Amygdala (tissue), 56 donors: ENCODE measurements at regions not wholly inside any gene's neighbourhood (a gene's known extent, or its start where the extent isn't known, plus 50 kb on each side); places are given as distances from the start of the nearest gene placed in this dataset.
"Not testable (repeated sequence)": the region's sequence is repeated elsewhere in the genome, so short reads cannot be mapped to it uniquely, and the experiment has no call there.

Source experiments
- DNase-seq, 56 donors: peaks; one replicate each; lab custom pipeline; 2025; lab: John Stamatoyannopoulos, UW

DNA sequence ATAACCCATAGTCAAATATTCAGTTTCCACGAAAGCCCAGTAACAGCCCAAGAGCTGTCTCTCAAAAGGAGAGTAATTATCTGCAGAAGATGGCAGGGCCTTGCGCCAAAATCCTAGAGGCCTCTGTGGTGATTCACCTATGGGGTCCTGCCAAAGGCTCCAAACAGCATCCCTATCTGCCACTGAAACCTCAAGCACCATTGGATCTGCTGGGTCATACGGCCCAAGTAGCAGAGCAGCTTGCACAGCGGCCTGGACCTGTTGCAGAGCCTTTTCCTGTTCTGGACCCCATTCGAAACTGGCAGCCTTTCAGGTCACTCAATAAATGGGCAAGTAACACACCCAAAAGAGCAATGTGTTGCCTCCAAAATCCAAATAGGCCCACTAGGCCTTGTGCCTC lies 183.2 kb upstream of the IPO5 start:
- DNase-seq = not testable (repeated sequence)

DNA sequence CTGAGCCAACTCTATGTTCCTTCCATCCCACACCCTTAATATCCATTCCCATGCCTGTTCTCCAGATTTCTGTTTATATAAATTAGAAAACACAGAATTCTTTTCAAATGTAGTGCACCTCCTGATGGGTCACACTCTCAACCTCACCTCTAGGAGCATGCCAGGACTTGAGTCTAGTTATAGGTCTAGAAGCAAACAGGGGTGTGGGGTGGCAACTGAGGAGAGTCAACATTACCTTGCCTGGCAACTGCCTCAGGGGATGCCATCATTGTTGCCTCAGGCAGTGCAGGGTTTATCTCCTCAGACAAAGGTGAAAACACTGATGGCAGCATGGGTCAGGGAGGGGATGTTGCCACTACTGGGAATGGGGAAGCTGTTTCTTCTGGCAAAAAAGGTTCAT lies 181.0 kb upstream of the IPO5 start:
- not testable (repeated sequence) for DNase-seq

DNA sequence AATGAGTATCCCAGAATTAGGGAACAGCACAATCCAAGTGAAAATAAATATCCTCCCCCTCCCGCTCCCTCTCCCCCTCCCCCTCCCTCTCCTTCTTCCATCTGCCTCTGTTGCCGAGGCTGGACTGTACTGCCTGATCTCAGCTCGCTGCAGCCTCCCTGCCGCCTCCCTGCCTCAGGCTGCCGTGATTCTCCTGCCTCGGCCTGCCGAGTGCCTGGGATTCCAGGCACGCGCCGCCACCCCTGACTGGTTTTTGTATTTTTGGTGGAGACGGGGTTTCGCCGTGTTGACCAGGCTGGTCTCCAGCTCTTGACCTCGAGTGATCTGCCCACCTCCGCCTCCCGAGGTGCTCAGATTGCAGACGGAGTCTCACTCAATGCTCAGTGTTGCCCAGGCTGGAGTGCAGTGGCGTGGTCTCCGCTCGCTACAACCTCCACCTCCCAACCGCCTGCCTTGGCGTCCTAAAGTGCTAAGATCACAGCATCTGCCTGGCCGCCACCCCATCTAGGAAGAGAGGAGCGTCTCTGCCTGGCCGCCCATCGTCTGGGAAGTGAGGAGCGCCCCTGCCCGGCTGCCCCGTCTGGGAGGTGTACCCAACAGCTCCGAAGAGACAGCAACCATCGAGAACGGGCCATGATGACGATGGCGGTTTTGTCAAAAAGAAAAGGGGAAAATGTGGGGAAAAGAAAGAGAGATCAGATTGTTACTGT lies 178.9 kb upstream of the IPO5 start:
- not testable (repeated sequence) for DNase-seq

DNA sequence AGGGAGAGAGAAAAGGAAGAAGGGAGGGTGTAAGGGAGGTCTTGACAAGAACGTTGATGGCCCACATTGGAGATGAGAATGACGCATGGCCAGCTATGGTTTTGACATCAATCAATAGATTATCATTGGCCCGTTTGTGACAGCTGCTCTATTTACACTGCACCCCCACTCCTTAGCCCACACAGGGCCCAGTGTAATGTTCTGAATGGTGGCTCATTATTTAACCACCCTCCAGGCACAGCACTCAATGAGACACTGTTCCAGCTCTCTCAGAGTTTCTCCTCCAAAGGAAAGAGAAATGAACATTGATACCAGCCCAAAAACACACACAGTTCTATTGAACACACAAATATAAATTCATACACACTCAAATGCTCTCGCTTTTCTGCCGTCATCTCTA lies 173.0 kb upstream of the IPO5 start:
- peak in 26 of 56 donors; percentile 1 to 57 (median 12) for DNase-seq

DNA sequence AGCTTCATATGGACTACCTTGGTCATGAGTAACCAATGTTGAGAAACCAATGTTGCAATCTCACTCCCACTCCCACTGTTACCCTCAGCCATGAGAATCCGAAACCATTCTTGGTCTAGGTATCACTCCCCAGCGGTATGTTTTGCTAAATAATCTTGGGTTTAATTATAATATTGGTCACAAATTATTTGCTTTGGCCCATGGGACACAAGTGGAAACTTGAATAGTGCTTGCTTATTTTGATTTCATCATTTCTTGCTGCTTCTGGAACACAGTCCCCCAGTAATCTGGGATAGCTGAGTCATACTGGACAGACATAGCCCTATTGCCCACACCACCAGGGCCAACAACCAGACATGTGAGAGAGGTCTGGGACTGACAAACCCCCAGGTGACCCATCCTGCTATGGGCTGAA lies 171.6 kb upstream of the IPO5 start:
- no peak for DNase-seq

DNA sequence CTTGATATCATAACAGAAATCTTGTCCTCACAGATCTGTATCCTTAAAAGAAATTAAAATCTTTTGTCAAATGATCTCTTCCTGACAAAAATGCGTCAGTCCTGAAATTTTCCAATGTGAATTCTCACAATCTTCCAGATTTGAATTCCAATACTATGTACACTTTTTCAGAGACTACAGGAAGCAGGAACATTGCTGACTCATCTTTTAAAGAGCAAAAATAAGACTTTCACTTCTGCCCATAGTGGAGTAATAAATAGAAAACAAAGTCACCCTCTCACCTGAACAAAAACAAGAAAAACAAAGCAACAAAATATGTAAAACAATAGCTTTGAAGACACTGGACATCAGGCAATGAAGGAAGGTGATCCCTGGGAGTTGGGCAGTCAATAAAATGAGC lies 167.0 kb upstream of the IPO5 start:
- DNase-seq = no peak

DNA sequence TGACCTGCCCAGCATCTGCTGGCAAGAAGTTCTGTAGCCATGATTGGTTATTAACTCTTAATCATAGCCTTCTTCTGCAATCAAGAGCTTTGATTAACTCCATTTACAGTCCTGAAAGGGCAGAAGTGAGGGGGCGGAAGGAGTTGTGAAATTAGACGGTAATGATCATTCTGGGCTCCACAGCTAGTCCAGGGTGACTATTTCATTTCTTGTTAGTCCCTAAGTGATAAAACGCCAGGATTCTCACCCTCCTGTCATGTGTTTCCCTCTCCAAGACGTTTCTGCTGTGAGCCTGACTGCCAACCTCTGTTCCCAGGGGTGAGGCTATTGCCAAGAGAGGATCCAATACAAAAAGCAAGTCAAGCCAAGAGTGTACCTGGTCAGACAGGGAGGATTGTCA lies 155.9 kb upstream of the IPO5 start:
- no peak for DNase-seq

DNA sequence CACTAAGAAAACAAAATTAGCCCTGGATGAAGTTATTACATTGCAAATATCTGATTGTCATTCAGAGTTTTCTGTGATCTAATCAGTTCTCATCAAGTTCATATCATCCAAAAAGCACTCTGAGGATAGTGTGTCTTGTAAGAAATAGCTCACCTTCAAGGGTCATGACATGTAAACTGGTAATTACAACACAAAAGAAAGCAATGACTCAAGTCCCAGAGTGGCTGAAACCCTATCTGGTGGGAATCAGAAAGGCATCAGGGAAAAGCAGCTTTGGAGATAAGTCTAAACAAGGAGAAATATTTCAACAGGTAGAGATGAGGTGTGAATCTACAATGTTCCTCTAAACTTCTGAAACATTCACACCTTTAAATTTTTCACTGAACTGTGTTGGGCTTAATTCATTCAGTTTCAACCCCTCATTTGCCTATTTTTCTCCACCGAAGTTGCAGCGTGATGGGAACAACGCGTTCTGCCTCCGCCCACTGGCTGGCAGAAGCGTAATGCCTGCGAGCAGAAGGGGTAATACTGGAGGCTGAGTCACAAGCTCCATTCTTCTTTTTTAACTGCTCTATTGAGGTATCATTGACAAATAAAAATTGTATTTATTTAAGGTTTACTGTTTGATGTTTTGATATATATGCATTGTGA lies 155.2 kb upstream of the IPO5 start:
- DNase-seq = peak in 16 of 56 donors; percentile 1 to 52 (median 10)

DNA sequence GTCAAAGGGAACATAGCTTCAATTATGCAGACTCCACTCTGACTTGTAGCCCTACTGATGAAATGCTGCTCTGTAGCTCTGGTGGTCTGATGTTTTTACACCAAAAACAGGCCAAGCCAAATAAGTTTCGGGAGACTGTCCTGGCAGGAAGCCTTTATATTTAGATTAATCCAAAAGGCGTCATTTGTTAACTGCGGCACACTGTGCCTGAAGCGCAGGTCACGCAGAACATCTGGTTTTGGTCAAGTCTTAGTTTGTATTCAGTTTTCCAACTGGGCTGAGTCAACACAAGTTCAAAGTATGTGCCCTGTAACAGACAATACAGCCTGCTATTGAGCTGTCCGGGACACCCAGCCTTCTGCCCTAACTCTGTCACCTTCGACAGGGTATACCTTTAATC lies 154.6 kb upstream of the IPO5 start:
- DNase-seq = no peak

DNA sequence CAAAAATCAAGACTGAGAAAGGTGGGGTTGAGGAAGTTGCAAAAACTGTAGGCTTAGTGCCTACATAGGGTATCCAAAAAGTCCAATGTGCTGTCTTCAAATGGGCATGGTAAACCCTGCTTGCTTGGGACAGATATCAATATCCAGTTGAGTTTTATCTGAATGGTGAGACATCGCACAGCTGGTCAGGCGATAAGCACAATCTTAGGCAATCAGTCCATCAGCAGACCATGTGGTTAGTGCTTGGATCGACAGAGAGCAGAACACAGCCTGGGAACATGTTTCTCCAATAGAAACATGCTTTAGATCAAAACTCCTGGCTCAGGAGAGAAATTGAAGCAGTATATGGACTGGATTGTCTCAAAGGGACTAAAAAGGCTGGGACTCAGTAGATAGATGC lies 151.3 kb upstream of the IPO5 start:
- no peak for DNase-seq

DNA sequence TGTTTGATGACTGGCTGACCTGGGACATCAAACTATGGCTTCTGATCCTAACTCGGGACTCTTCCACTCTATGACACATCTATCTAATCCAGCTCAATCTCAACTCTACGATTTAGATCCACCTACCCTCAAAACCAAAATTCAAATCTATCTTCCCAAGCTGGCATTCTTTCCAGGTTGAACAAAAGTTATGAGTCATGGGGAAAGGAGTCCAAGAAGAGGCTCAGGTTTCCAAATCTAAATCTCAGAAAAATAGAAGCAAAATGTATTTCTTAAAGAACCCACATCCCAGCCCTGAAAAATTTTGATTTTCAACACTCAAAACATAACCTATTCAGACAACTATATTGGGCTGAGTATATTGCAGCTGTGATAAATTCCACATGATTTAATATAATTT lies 143.9 kb upstream of the IPO5 start:
- no peak for DNase-seq

DNA sequence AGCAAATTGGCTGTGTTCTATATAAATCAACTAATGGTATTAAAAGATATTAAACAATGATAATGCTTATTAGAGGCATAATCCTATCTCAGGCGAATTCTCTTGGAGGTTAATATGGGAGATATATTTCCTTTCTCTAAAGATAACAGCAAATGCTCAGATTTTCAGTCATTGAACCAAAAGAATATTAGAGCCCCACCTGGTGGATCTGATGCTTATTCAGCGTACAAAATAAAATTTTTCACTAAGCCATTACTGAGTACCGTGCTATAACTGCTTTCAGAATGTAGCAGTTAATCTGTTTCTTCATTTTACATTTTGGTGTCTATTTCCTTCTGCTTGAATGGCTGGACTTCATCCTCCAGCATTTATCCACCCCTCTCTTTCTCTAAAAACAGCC lies 143.3 kb upstream of the IPO5 start:
- peak in 2 of 56 donors; percentile 3 to 39 for DNase-seq

DNA sequence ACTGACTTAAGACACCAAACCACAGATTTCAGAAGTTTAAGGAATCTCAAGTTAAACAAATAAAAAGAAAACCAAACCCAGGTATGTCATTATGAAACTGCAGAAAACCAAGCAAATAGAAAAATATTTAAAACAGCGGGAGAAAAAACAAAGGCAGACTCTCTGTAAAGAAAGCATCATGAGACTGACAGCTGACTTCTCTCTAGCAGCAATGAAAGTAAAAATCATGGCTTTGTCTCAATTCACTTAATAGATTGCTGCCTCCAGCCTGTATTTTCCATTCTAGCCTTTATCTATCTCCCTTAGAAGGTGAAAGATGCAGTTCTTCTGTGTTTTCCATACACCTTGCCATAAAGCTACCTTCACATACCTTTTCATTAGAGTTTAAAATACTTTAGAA lies 131.1 kb upstream of the IPO5 start:
- DNase-seq = no peak

DNA sequence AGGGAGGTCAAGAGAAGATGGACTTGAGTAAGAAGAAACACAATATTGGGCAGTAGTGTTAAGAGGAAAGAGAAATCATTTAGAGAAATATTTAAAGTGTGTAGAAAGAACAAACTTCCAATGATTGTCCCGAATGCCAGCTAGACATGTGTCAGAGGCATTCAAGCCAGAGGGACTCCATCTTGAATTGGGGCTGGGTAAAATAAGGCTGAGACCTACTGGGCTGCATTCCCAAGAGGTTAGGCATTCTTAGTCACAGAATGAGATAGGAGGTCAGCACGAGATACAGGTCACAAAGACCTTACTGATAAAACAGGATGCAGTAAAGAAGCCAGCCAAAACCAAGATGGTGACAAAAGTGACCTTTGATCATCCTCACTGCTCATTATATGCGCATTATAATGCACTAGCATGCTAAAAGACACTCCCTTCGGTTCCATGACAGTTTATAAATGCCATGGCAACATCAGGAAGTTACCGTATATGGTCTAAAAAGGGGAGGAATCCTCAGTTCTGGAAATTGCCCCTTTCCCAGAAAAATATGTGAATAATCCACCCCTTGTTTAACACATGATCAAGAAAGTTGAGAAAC lies 127.0 kb upstream of the IPO5 start:
- no peak for DNase-seq

DNA sequence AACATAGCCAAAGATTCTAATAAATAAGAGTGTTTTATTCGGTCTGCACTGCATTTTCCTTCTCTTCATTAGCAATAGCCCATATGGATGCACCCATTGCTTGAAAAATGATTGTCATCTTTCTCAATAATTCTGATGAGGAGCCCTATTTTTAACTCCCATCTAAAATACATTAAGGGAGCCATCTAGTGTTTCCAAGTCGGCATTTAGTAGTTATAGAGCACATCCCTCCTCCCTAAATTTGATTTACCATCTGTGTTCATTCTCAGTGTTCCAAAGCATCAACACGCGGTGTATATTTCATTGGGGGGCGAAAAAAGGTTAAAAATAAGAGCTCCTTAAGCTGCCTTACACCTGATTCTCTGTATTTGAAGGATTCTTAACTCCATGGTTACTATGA lies 119.2 kb upstream of the IPO5 start:
- DNase-seq = no peak

DNA sequence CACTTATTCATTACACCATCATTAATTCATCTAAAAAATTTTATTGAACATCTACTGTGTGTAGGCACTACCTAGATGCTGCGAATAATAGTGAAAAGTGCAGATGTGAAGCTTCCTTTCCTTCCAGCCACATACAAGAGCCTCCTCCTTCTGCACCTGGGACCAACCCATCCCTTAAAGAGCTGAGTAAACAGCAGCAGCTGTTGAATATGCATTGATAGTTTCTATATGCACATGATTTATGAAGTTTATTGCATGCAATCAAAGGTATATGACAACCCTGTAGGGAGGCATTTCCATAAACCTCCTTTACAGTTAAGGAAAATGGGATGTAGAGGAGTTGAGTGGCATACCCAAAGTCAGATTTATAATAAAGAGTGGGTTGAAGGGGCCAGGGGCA lies 110.3 kb upstream of the IPO5 start:
- no peak for DNase-seq

DNA sequence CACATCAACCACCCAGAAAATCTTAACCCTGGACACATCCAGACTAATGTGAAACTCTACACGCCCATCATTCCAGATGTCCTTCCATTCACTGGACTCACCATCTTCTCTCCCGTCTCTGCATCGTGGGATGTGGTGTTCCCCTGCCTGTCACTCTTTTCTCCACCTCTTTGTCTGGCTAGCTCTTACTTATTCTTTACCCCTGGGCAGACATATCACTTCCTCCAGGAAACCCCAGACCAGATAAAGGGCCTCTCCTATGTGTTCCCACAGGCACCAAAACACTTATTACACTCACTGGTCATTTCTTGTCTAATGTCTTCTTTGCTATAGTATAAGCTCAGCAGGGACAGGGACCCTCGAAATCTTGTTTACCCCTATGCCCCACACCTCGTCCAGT lies 109.3 kb upstream of the IPO5 start:
- no peak for DNase-seq

DNA sequence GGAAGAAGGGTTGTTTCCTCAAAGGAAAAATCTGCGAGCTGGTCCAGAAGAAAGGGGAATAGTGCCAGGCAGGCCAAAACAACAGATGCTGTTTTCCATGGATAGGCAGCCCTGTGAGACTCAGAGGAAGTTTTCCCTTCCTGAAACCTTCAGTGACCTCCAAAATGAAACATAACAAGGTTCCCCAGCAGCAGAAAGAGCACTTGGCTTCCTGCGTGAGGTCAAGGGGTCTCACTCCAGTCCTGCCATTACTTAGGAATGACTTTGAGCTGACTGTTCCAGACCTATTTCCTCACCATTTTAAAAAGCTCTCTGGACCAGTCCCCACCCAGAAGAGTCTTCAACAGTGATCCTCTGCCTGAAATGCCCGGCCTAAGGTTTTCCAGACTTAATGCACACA lies 104.6 kb upstream of the IPO5 start:
- DNase-seq = no peak

DNA sequence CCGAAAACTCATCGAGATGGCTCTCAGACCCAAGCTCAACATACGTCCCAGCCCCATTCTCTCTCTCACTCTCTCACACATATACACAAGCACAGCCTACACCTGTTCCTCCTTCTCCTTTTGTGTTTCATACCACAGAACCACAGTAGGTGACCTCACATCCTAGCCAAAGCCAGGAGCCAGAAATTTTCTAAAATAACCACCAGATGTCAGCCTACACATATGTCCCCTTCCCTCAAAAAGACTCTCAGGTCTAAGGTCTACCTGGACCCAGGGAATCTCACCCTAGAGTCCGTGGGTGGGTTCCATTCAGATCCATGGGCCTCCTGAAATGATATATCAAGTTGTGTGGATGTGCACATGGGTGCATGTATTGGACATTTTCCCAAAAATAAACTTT lies 104.2 kb upstream of the IPO5 start:
- DNase-seq = no peak

DNA sequence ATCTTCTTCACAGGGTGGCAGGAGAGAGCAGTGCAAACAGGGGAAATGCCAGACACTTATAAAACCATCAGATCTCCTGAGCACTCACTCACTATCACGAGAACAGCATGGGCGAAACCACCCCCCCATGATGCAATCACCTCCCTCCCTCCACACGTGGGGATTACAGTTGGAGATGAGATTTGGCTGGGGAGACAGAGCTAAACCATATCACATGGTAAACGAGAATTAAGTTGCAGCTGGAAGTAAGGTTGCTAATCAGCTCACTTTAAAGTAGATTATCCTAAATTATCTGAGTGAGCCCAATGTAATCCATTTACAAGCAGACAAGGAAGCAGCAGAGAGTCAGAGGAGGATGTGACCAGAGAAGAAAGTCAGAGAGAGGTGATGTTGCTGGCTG lies 102.2 kb upstream of the IPO5 start:
- DNase-seq = no peak

DNA sequence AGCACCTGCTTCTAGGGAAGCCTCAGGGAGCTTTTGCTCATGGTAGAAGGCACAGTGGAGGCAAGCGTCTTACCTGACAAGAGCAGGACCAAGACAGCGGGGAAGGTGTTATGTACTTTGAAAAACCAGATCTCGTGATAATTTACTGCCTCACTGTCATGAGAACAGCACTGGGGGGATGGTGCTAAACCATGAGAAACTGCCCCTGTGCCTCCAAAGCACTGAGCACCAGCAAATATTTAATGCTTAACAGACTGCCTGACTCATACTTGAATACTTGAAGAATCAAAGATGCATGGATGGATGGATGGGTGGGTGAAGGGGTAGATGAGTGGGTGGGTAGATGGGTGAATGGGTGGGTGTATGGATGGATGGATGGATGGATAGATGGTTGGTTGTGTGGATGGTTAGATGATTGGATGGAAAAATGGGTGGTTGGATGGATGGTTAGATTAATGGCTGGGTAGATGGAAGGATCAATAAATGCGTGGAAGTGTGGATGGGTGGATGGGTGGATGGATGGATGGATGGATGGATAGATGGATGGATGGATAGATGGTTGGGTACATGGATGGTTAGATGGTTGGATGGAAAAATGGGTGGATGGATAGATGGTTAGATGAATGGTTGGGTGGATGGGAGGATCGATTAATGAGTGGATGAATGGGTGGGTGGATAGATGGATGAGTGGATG lies 101.1 kb upstream of the IPO5 start:
- no peak for DNase-seq

DNA sequence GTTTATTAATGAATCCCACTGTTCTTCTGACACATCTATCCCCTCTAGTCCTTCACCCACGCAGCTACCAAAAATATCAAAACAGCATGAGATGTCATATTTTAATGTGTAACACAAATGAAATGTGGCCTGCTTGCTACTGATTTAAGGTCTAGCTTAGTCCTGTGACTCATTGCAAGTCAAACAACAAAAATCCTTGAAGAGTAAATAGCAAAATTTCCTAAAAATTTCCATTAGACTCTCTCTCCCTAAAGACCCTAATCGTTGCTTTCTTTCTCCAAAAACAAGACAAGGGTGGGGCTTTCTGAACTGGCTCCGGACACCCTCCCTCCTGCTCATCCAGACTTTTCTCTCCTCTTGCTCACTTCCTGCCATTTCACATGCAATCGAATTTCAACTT lies 99.9 kb upstream of the IPO5 start:
- no peak for DNase-seq
